GM12878 (cell line): ENCODE measurements at regions not wholly inside any gene's neighbourhood (a gene's known extent, or its start where the extent isn't known, plus 50 kb on each side); places are given as distances from the start of the nearest gene placed in this dataset.

Experiments
- ATAC-seq: fragments of 200-7000 bp; cut with Tn5 transposase; 3 replicates; pipeline ENCODE4 v1.9.1; 2020; ENCODE audit warnings: mild to moderate bottlenecking, moderate library complexity
- BruUV-seq: library from RNA; stranded (reverse); fragments of 400-500 nt; replicated peaks from 2 replicates; lab custom pipeline; 2021; lab: Mats Ljungman, UMichigan
- CTCF ChIA-PET: fragments of 300-600 bp; sonication (Branson Sonifier 250); formaldehyde crosslinking; extraction: SDS; loops from one replicate; lab custom pipeline; 2021; ENCODE audit warnings: inconsistent platforms; lab: Yijun Ruan, JAX
- POLR2A ChIA-PET: fragments of 350-600 bp; formaldehyde crosslinking; extraction: SDS; loops from one replicate; lab custom pipeline; 2021; ENCODE audit warnings: inconsistent platforms; lab: Charles Lee
- RAD21 ChIA-PET: fragments of 300-600 bp; sonication (Branson Sonifier 250); formaldehyde crosslinking; loops from one replicate; lab custom pipeline; 2023; ENCODE audit warnings: antibody characterized with exemption; ENCODE audit not compliant: unreplicated experiment; lab: Charles Lee
- SMC1A ChIA-PET: fragments of 300-600 bp; sonication (Branson Sonifier 250); formaldehyde crosslinking; loops from one replicate; lab custom pipeline; 2023; ENCODE audit not compliant: unreplicated experiment, uncharacterized antibody; lab: Charles Lee
- DNase-seq: peaks from one replicate; pipeline ENCODE4 v3.0.0-alpha.2; 2011; ENCODE audit warnings: low read depth, low spot score
- FAIRE-seq: peaks from 3 replicates; lab custom pipeline; 2011; peaks lifted over from hg19 to GRCh38; lab: Jason Lieb, UNC
- H2AFZ ChIP-seq: 2 replicates; pipeline ENCODE4 v1.6.0; 2011; ENCODE audit warnings: low read depth, low read length, control low read depth; ENCODE audit not compliant: control insufficient read depth
- H3K27ac ChIP-seq: 2 replicates; pipeline ENCODE4 v1.5.1; 2011; ENCODE audit warnings: control low read depth; ENCODE audit not compliant: control insufficient read depth, insufficient read depth
- H3K27me3 ChIP-seq, 2 experiments: replicated peaks in 1 of 2; 2 replicates each; pipeline versions ENCODE4 v1.6.0 to v1.6.1; 2011; ENCODE audit warnings: low read length in 1 of 2; ENCODE audit not compliant: control insufficient read depth in 2 of 2, insufficient read depth in 2 of 2
- H3K36me3 ChIP-seq, 2 experiments: 2 replicates each; pipeline ENCODE4 v1.5.1; 2011; ENCODE audit warnings: low read length in 1 of 2; ENCODE audit not compliant: control insufficient read depth in 2 of 2, insufficient read depth in 2 of 2
- H3K4me1 ChIP-seq: 2 replicates; pipeline ENCODE4 v1.6.1; 2011; ENCODE audit warnings: mild to moderate bottlenecking, low read length, moderate library complexity, mixed read lengths; ENCODE audit not compliant: control insufficient read depth, insufficient read depth
- H3K4me2 ChIP-seq: 2 replicates; pipeline ENCODE4 v1.6.0; 2011; ENCODE audit warnings: control low read depth; ENCODE audit not compliant: control insufficient read depth, insufficient read depth
- H3K4me3 ChIP-seq: fragments of 200-600 bp; sonication (generic); 2 replicates; pipeline ENCODE4 v1.5.1; 2016
- H3K79me2 ChIP-seq: 2 replicates; pipeline ENCODE4 v1.6.0; 2011; ENCODE audit warnings: low read length; ENCODE audit not compliant: control insufficient read depth, insufficient read depth
- H3K9ac ChIP-seq: 2 replicates; pipeline ENCODE4 v1.8.0; 2011; ENCODE audit warnings: low read length, control low read depth, mixed read lengths; ENCODE audit not compliant: control insufficient read depth, insufficient read depth
- H3K9me3 ChIP-seq: replicated peaks from 3 replicates; pipeline ENCODE4 v1.5.1; 2011; ENCODE audit warnings: mild to moderate bottlenecking, low read length; ENCODE audit not compliant: control insufficient read depth, insufficient read depth
- H4K20me1 ChIP-seq: 2 replicates; pipeline ENCODE4 v1.6.0; 2011; ENCODE audit not compliant: control insufficient read depth, insufficient read depth
- ASH2L ChIP-seq: fragments of 300-600, 200-600 bp; sonication (generic); IDR thresholded peaks from 2 replicates; pipeline ENCODE4 v1.6.1; 2017; ENCODE audit warnings: low read depth, mild to moderate bottlenecking, borderline replicate concordance
- BCLAF1 ChIP-seq: fragments of 450-650 bp; IDR thresholded peaks from 2 replicates; pipeline ENCODE4 v1.6.1; 2017; ENCODE audit warnings: antibody characterized with exemption, mild to moderate bottlenecking, moderate library complexity
- BHLHE40 ChIP-seq, 2 experiments: fragments of 450-650 bp in 1 of 2; IDR thresholded peaks; 2 replicates each; pipeline ENCODE4 v1.6.1; 2011 to 2017; ENCODE audit warnings: low read depth in 2 of 2, borderline replicate concordance in 1 of 2, improper control_type of control experiment in 1 of 2, low read length in 1 of 2, mild to moderate bottlenecking in 1 of 2
- CREB1 ChIP-seq: IDR thresholded peaks from 2 replicates; pipeline ENCODE4 v1.6.1; 2012; ENCODE audit warnings: low read depth, mild to moderate bottlenecking, inconsistent platforms
- FOXK2 ChIP-seq: fragments of 450-650 bp; IDR thresholded peaks from 2 replicates; pipeline ENCODE4 v1.6.1; 2017; ENCODE audit warnings: mild to moderate bottlenecking, moderate library complexity
- HDAC6 ChIP-seq: fragments of 200-600 bp; sonication (generic); IDR thresholded peaks from one replicate; pipeline ENCODE4 v1.8.0; 2017; ENCODE audit warnings: antibody characterized with exemption; ENCODE audit not compliant: unreplicated experiment
- IRF4 ChIP-seq: IDR thresholded peaks from 2 replicates; pipeline ENCODE4 v1.6.1; 2011; ENCODE audit warnings: low read depth, low read length
- RAD21 ChIP-seq: IDR thresholded peaks from 2 replicates; pipeline ENCODE4 v1.6.1; 2011; ENCODE audit warnings: mild to moderate bottlenecking, low read depth, low read length, moderate library complexity; ENCODE audit not compliant: insufficient read depth
- RFX5 ChIP-seq: IDR thresholded peaks from 2 replicates; pipeline ENCODE4 v1.6.1; 2011; ENCODE audit warnings: low read depth, low read length, improper control_type of control experiment
- YBX1 ChIP-seq: fragments of 450-650 bp; IDR thresholded peaks from 2 replicates; pipeline ENCODE4 v1.6.1; 2016; ENCODE audit warnings: antibody characterized with exemption
- WGBS: methylation state at CpG from one replicate; pipeline ENCODE4 v1.1.6; 2016; ENCODE audit warnings: low lambda C conversion rate; ENCODE audit not compliant: insufficient replicate concordance, insufficient coverage; ENCODE audit errors: missing lambda C conversion rate; 5-methylcytosine and 5-hydroxymethylcytosine counted together
- in situ Hi-C: fragments of 300-500 bp; cut with MboI; formaldehyde crosslinking; loops from 9 replicates; pipeline ENCODE4 v1.14.3; 2018; ENCODE audit warnings: mixed read lengths
- intact Hi-C: fragments of 100-400 bp; cut with micrococcal nuclease; formaldehyde crosslinking; loops from one replicate; pipeline ENCODE4 v1.14.2; 2022; ENCODE audit not compliant: unreplicated experiment

GRCh38 chr3:89983449-89983848, 876.0 kb downstream of the EPHA3 start (continued):
- no peak for TF ChIP-seq BHLHE40 (IDR thresholded peaks at IDR 0.05; ENCODE audit: borderline replicate concordance in 1 of 2, low read depth in 2 of 2, low read length in 1 of 2)
- no peak for TF ChIP-seq HDAC6
- TF ChIP-seq RFX5, result no peak
- TF ChIP-seq CREB1, result no peak
- no peak for TF ChIP-seq ASH2L

GRCh38 chr3:90005281-90005847, 897.9 kb downstream of the EPHA3 start:
- Histone ChIP-seq H3K9me3 (no peaks in the 10 kb centered on the region), H3K27me3 (no peaks in the 10 kb centered on the region), H3K79me2 (no peaks in the 10 kb centered on the region), H2AFZ (no peak overlapping the region), H3K27ac (no peak overlapping the region), H3K9ac (no peak overlapping the region), H3K4me3 (no peak overlapping the region), H3K36me3 (no peaks in the 10 kb centered on the region), H3K4me2 (no peak overlapping the region), H4K20me1 (no peaks in the 10 kb centered on the region), H3K4me1 (no peaks in the 10 kb centered on the region)
- ChIA-PET RAD21 (no interaction called here), POLR2A (no interaction called here), SMC1A (interaction anchor here (1.2 to 3.9 kb wide), 3 partner anchors 11 to 30 kb away, joined by 3 to 23 read pairs (median 4); no protein-coding TSS in a partner anchor), CTCF (no interaction called here)
- no TSS peak for BruUV-seq
- no peak for TF ChIP-seq YBX1
- no peak for TF ChIP-seq RAD21
- TF ChIP-seq FOXK2, result no peak
- no peak for TF ChIP-seq BCLAF1
- TF ChIP-seq IRF4, result no peak
- ATAC-seq, result peak; percentile 53
- no peak for DNase-seq
- WGBS, result 10% methylated on average over 4 of the region's 4 CpGs
- in situ Hi-C loops (no loop called here), intact Hi-C loops (no loop called here)
- no peak for FAIRE-seq
